Esophagus muscularis mucosa (tissue), 4 donors: ENCODE measurements at regions not wholly inside any gene's neighbourhood (a gene's known extent, or its start where the extent isn't known, plus 50 kb on each side); places are given as distances from the start of the nearest gene placed in this dataset.
A peak's percentile ranks its signal among the peaks of the same experiment; 100 is the strongest.

Experiments used
- DNase-seq: peaks from one replicate; pipeline ENCODE4 v3.0.0-alpha.2; 2017; ENCODE audit errors: extremely low spot score
- H3K27ac ChIP-seq, 4 donors: fragments of 200-600 bp; sonication (generic); replicated peaks in 1 of 4; 1 replicate in 3 of 4; 2 replicates in 1 of 4; pipeline ENCODE4 v1.5.1; 2016 to 2019; ENCODE audit warnings: mild to moderate bottlenecking in 1 of 4
- H3K27me3 ChIP-seq, 4 donors: fragments of 200-600 bp; sonication (generic); one replicate each; pipeline versions ENCODE4 v1.5.1 to v1.6.0; 2016 to 2019
- H3K36me3 ChIP-seq, 4 donors: fragments of 200-600 bp; sonication (generic); one replicate each; pipeline ENCODE4 v1.5.1; 2016 to 2019
- H3K4me1 ChIP-seq, 4 donors: fragments of 200-600 bp; sonication (generic); one replicate each; pipeline ENCODE4 v1.5.1; 2016 to 2019
- H3K4me3 ChIP-seq, 4 donors: fragments of 200-600 bp; sonication (generic); 1 replicate in 2 of 4; 2 replicates in 2 of 4; pipeline ENCODE4 v1.5.1; 2016 to 2019; ENCODE audit warnings: mild to moderate bottlenecking in 4 of 4, moderate library complexity in 1 of 4
- H3K9me3 ChIP-seq, 4 donors: fragments of 200-600 bp; sonication (generic); 1 replicate in 3 of 4; 2 replicates in 1 of 4; pipeline ENCODE4 v1.5.1; 2016 to 2019
- CTCF ChIP-seq, 3 experiments: fragments of 200-600 bp in 2 of 3; fragments of 450-650 bp in 1 of 3; sonication (generic) in 2 of 3; IDR thresholded peaks; one replicate each; pipeline ENCODE4 v1.5.1; 2017 to 2019; ENCODE audit warnings: antibody characterized with exemption in 3 of 3, mild to moderate bottlenecking in 2 of 3, moderate library complexity in 1 of 3
- EP300 ChIP-seq: sonication (generic); formaldehyde crosslinking; IDR thresholded peaks from one replicate; pipeline ENCODE4 v1.6.1; 2017; ENCODE audit warnings: antibody characterized with exemption
- POLR2A ChIP-seq: fragments of 450-650 bp; IDR thresholded peaks from one replicate; pipeline ENCODE4 v1.6.1; 2017; ENCODE audit warnings: antibody characterized with exemption, moderate library complexity, mild to moderate bottlenecking, low read depth
- POLR2AphosphoS5 ChIP-seq, 2 donors: sonication (generic); formaldehyde crosslinking; IDR thresholded peaks; one replicate each; pipeline ENCODE4 v1.6.1; 2017; ENCODE audit warnings: antibody characterized with exemption in 2 of 2
- WGBS: methylation state at CpG from one replicate; pipeline ENCODE4 v1.1.5; 2018; 5-methylcytosine and 5-hydroxymethylcytosine counted together
- intact Hi-C: fragments of 100-400 bp; cut with DNase I; formaldehyde crosslinking; loops from one replicate; pipeline ENCODE4 v1.15.1; 2023

- Histone ChIP-seq H3K27ac (peak overlapping the region in 2 of 4 donors; percentile 10 to 95), H3K36me3 (no peaks in the 10 kb centered on the region), H3K27me3 (no peaks in the 10 kb centered on the region), H3K4me3 (no peak overlapping the region), H3K9me3 (no peaks in the 10 kb centered on the region), H3K4me1 (peaks cover 31 to 44% (median 42%) of the 10 kb centered on the region in 4 donors)
- no peak for DNase-seq
- intact Hi-C loops, result loop anchor here (5.0 kb wide), 1 partner anchor 455 kb away; no protein-coding TSS in a partner anchor
- TF ChIP-seq EP300, result no peak
- TF ChIP-seq CTCF (IDR thresholded peaks at IDR 0.05), result no peak
- no peak for TF ChIP-seq POLR2A
- no peak for TF ChIP-seq POLR2AphosphoS5 (IDR thresholded peaks at IDR 0.05)
- WGBS, result 88% methylated on average over 3 of the region's 3 CpGs
Observed at GRCh38 chr1:234992065-234992464, 136.6 kb downstream of the TOMM20 start.

GRCh38 chr1:234990874-234991801, 137.5 kb downstream of the TOMM20 start:
- Histone ChIP-seq H3K4me3 (no peak overlapping the region), H3K27me3 (no peaks in the 10 kb centered on the region), H3K9me3 (no peaks in the 10 kb centered on the region), H3K4me1 (peaks cover 31 to 44% (median 41%) of the 10 kb centered on the region in 4 donors), H3K27ac (peak overlapping the region; percentile 91 to 97 (median 94)), H3K36me3 (no peaks in the 10 kb centered on the region)
- TF ChIP-seq CTCF (IDR thresholded peaks at IDR 0.05) (no peak), EP300 (no peak), POLR2AphosphoS5 (IDR thresholded peaks at IDR 0.05) (no peak), POLR2A (no peak)
- DNase-seq, result no peak
- 97% methylated on average over 9 of the region's 9 CpGs for WGBS
- intact Hi-C loops, result loop anchor here (5.0 kb wide), 1 partner anchor 454 kb away; no protein-coding TSS in a partner anchor

GRCh38 chr1:234990328-234990675, 138.3 kb downstream of the TOMM20 start:
- 63% methylated on average over 3 of the region's 3 CpGs for WGBS
- H3K36me3 ChIP-seq, result no peaks in the 10 kb centered on the region
- intact Hi-C loops, result loop anchor here (5.0 kb wide), 1 partner anchor 453 kb away; no protein-coding TSS in a partner anchor
- H3K4me3 ChIP-seq, result no peak overlapping the region
- H3K4me1 ChIP-seq, result peaks cover 38 to 51% (median 48%) of the 10 kb centered on the region in 4 donors
- DNase-seq, result no peak
- H3K27ac ChIP-seq, result peak overlapping the region; percentile 91 to 97 (median 94)
- no peaks in the 10 kb centered on the region for H3K9me3 ChIP-seq
- H3K27me3 ChIP-seq, result no peaks in the 10 kb centered on the region
- TF ChIP-seq EP300 (no peak), POLR2A (no peak), POLR2AphosphoS5 (IDR thresholded peaks at IDR 0.05) (no peak), CTCF (IDR thresholded peaks at IDR 0.05) (no peak)

GRCh38 chr1:234989479-234990327, 138.9 kb downstream of the TOMM20 start:
- Histone ChIP-seq H3K27ac (peak overlapping the region; percentile 91 to 97 (median 94)), H3K4me3 (no peak overlapping the region), H3K4me1 (peaks cover 44 to 57% (median 54%) of the 10 kb centered on the region in 4 donors), H3K27me3 (no peaks in the 10 kb centered on the region), H3K36me3 (no peaks in the 10 kb centered on the region), H3K9me3 (no peaks in the 10 kb centered on the region)
- TF ChIP-seq POLR2AphosphoS5 (IDR thresholded peaks at IDR 0.05), result no peak
- no peak for TF ChIP-seq CTCF (IDR thresholded peaks at IDR 0.05)
- TF ChIP-seq POLR2A, result no peak
- no peak for TF ChIP-seq EP300
- WGBS, result 85% methylated on average over 15 of the region's 15 CpGs
- no peak for DNase-seq
- intact Hi-C loops, result loop anchor here (5.0 kb wide), 1 partner anchor 452 kb away; no protein-coding TSS in a partner anchor
